Panc1 (cell line): ENCODE measurements at regions not wholly inside any gene's neighbourhood (a gene's known extent, or its start where the extent isn't known, plus 50 kb on each side); places are given as distances from the start of the nearest gene placed in this dataset.

Source experiments
- ATAC-seq: fragments of 200-7000 bp; cut with Tn5 transposase; 2 replicates; pipeline ENCODE4 v1.9.1; 2020; ENCODE audit warnings: mild to moderate bottlenecking, moderate library complexity
- BruUV-seq: library from RNA; stranded (reverse); fragments of 400-500 nt; replicated peaks from 2 replicates; lab custom pipeline; 2021; lab: Mats Ljungman, UMichigan
- CTCF ChIA-PET: fragments of 300-600 bp; sonication (Branson Sonifier 250); formaldehyde crosslinking; loops from one replicate; lab custom pipeline; 2022; ENCODE audit warnings: antibody characterized with exemption; lab: Charles Lee
- POLR2A ChIA-PET: fragments of 300-600 bp; sonication (Branson Sonifier 250); formaldehyde crosslinking; loops from one replicate; lab custom pipeline; 2022; ENCODE audit warnings: antibody characterized with exemption; lab: Charles Lee
- DNase-seq: peaks from one replicate; pipeline ENCODE4 v3.0.0-alpha.2; 2010; ENCODE audit warnings: low read depth, low spot score
- H3K27ac ChIP-seq: 2 replicates; pipeline ENCODE4 v1.5.1; 2011; ENCODE audit warnings: mild to moderate bottlenecking, low read length, inconsistent platforms
- H3K27me3 ChIP-seq: fragments of 200-500 bp; sonication (Bioruptor generic); 2 replicates; pipeline ENCODE4 v1.6.0; 2014; ENCODE audit warnings: low read length, inconsistent platforms; ENCODE audit not compliant: control insufficient read depth, insufficient read depth
- H3K36me3 ChIP-seq: fragments of 200-500 bp; sonication (Bioruptor generic); 2 replicates; pipeline ENCODE4 v1.5.1; 2014; ENCODE audit warnings: inconsistent platforms, mild to moderate bottlenecking, low read length, moderate library complexity; ENCODE audit not compliant: control insufficient read depth, insufficient read depth
- H3K4me1 ChIP-seq: 2 replicates; pipeline ENCODE4 v1.5.1; 2011; ENCODE audit warnings: inconsistent platforms, mild to moderate bottlenecking, low read length, moderate library complexity; ENCODE audit not compliant: control insufficient read depth, insufficient read depth
- H3K4me3 ChIP-seq, 2 experiments: 2 replicates each; pipeline ENCODE4 v1.5.1; 2011 to 2012; ENCODE audit warnings: low read depth in 2 of 2, low read length in 2 of 2, mild to moderate bottlenecking in 2 of 2, inconsistent platforms in 1 of 2, moderate library complexity in 1 of 2
- H3K9me3 ChIP-seq: fragments of 200-500 bp; sonication (Bioruptor generic); 2 replicates; pipeline ENCODE4 v1.5.1; 2014; ENCODE audit warnings: low read depth, mild to moderate bottlenecking, inconsistent platforms, low read length, moderate library complexity; ENCODE audit not compliant: control insufficient read depth, insufficient read depth
- CTCF ChIP-seq: fragments of 450-650 bp; IDR thresholded peaks from 2 replicates; pipeline ENCODE4 v1.5.1; 2017; ENCODE audit warnings: mild to moderate bottlenecking
- POLR2AphosphoS5 ChIP-seq: IDR thresholded peaks from 2 replicates; pipeline ENCODE4 v1.6.1; 2012; ENCODE audit warnings: mild to moderate bottlenecking, low read depth, low read length, moderate library complexity
- REST ChIP-seq, 2 experiments: IDR thresholded peaks; 2 replicates each; pipeline ENCODE4 v1.6.1; 2011 to 2012; ENCODE audit warnings: low read depth in 2 of 2, control low read depth in 1 of 2, low read length in 1 of 2, mild to moderate bottlenecking in 1 of 2, moderate library complexity in 1 of 2; ENCODE audit not compliant: insufficient read depth in 1 of 2
- SIN3A ChIP-seq: IDR thresholded peaks from 2 replicates; pipeline ENCODE4 v1.6.1; 2012; ENCODE audit warnings: low read depth, mild to moderate bottlenecking, low read length, moderate library complexity, borderline replicate concordance; ENCODE audit not compliant: insufficient read depth
- TCF7L2 ChIP-seq: IDR thresholded peaks from 2 replicates; pipeline ENCODE4 v1.6.1; 2011; ENCODE audit warnings: mild to moderate bottlenecking, low read depth, low read length, inconsistent platforms
- in situ Hi-C: cut with HindIII; loops from 2 replicates; pipeline ENCODE4 v1.10.0; 2016; ENCODE audit warnings: low sequenced_read_pairs, low pct_unique_long_range_greater_than_20kb
- intact Hi-C: fragments of 100-400 bp; cut with micrococcal nuclease; formaldehyde crosslinking; loops from one replicate; pipeline ENCODE4 v1.10.0; 2022; ENCODE audit not compliant: unreplicated experiment

- no TSS peak for BruUV-seq
- no peak overlapping the region for H3K27ac ChIP-seq
- in situ Hi-C loops = no loop called here
- CTCF ChIA-PET = no interaction called here
- ATAC-seq (no peak), DNase-seq (no peak)
- H3K4me1 ChIP-seq = no peaks in the 10 kb centered on the region
- H3K27me3 ChIP-seq = no peaks in the 10 kb centered on the region
- H3K36me3 ChIP-seq = no peaks in the 10 kb centered on the region
- no peak for TF ChIP-seq SIN3A
- no peak for TF ChIP-seq POLR2AphosphoS5
- TF ChIP-seq CTCF = no peak
- TF ChIP-seq TCF7L2 = no peak
- no peak for TF ChIP-seq REST (IDR thresholded peaks at IDR 0.05; ENCODE audit: insufficient read depth in 1 of 2, low read depth in 2 of 2, low read length in 1 of 2)
- no peak overlapping the region for H3K4me3 ChIP-seq
- intact Hi-C loops = no loop called here
- POLR2A ChIA-PET = interaction anchor here (0.6 kb wide), 1 partner anchor 93 kb away, joined by 7 read pairs; no protein-coding TSS in a partner anchor
- H3K9me3 ChIP-seq = no peaks in the 10 kb centered on the region
These were observed 291.5 kb upstream of the GALNTL6 start for GRCh38 chr4:171521726-171522125.

GRCh38 chr4:171519457-171519856, 293.7 kb upstream of the GALNTL6 start:
- H3K4me3 ChIP-seq = no peak overlapping the region
- no peak for ATAC-seq
- in situ Hi-C loops = no loop called here
- no peaks in the 10 kb centered on the region for H3K27me3 ChIP-seq
- no peak overlapping the region for H3K27ac ChIP-seq
- ChIA-PET CTCF (no interaction called here), POLR2A (no interaction called here)
- intact Hi-C loops = no loop called here
- BruUV-seq = no TSS peak
- H3K9me3 ChIP-seq = no peaks in the 10 kb centered on the region
- DNase-seq = no peak
- H3K4me1 ChIP-seq = no peaks in the 10 kb centered on the region
- H3K36me3 ChIP-seq = no peaks in the 10 kb centered on the region
- TF ChIP-seq CTCF = no peak
- no peak for TF ChIP-seq POLR2AphosphoS5
- TF ChIP-seq SIN3A = no peak
- no peak for TF ChIP-seq TCF7L2
- TF ChIP-seq REST (IDR thresholded peaks at IDR 0.05; ENCODE audit: insufficient read depth in 1 of 2, low read depth in 2 of 2, low read length in 1 of 2) = no peak
